Mesendoderm (in vitro differentiated cells): ENCODE measurements at regions not wholly inside any gene's neighbourhood (a gene's known extent, or its start where the extent isn't known, plus 50 kb on each side); places are given as distances from the start of the nearest gene placed in this dataset.
"Not testable (repeated sequence)": the region's sequence is repeated elsewhere in the genome, so short reads cannot be mapped to it uniquely, and the experiment has no call there.

ENCODE experiments used
- DNase-seq: peaks from one replicate; pipeline ENCODE4 v3.0.0; 2013
- H2AK5ac ChIP-seq: 2 replicates; pipeline ENCODE4 v1.6.1; 2013; ENCODE audit warnings: low read length, inconsistent platforms
- H2BK120ac ChIP-seq: 2 replicates; pipeline ENCODE4 v1.6.1; 2013; ENCODE audit warnings: low read depth, mild to moderate bottlenecking, low read length, moderate library complexity, mixed read lengths
- H2BK15ac ChIP-seq: replicated peaks from 2 replicates; pipeline ENCODE4 v1.6.1; 2013; ENCODE audit warnings: low read depth, mild to moderate bottlenecking, moderate library complexity
- H2BK5ac ChIP-seq: 2 replicates; pipeline ENCODE4 v1.6.1; 2013; ENCODE audit warnings: low read length, inconsistent platforms
- H3K18ac ChIP-seq: 2 replicates; pipeline ENCODE4 v1.6.1; 2013; ENCODE audit warnings: mild to moderate bottlenecking, low read length, mixed read lengths
- H3K23ac ChIP-seq: one replicate; pipeline ENCODE4 v1.6.1; 2013; ENCODE audit warnings: low read length
- H3K27ac ChIP-seq: 2 replicates; pipeline ENCODE4 v1.5.1; 2013; ENCODE audit warnings: low read depth, mild to moderate bottlenecking, inconsistent platforms, low read length, moderate library complexity
- H3K27me3 ChIP-seq: 2 replicates; pipeline ENCODE4 v1.6.1; 2013; ENCODE audit warnings: low read length, control low read depth, mild to moderate bottlenecking, inconsistent platforms; ENCODE audit not compliant: insufficient read depth, poor library complexity
- H3K36me3 ChIP-seq: 2 replicates; pipeline ENCODE4 v1.6.1; 2013; ENCODE audit warnings: low read length, inconsistent platforms; ENCODE audit not compliant: control insufficient read depth, insufficient read depth
- H3K4ac ChIP-seq: one replicate; pipeline ENCODE4 v1.6.1; 2013; ENCODE audit warnings: low read depth, mild to moderate bottlenecking, low read length, moderate library complexity
- H3K4me1 ChIP-seq: 2 replicates; pipeline ENCODE4 v1.6.1; 2013; ENCODE audit warnings: low read depth, low read length, inconsistent platforms; ENCODE audit not compliant: control insufficient read depth
- H3K4me2 ChIP-seq: 2 replicates; pipeline ENCODE4 v1.6.1; 2013; ENCODE audit warnings: low read length
- H3K4me3 ChIP-seq: 2 replicates; pipeline ENCODE4 v1.5.1; 2013; ENCODE audit warnings: mild to moderate bottlenecking, low read length
- H3K56ac ChIP-seq: one replicate; pipeline ENCODE4 v1.6.1; 2013; ENCODE audit warnings: low read length
- H3K79me1 ChIP-seq: 2 replicates; pipeline ENCODE4 v1.6.1; 2013; ENCODE audit warnings: low read length, inconsistent platforms
- H3K79me2 ChIP-seq: 2 replicates; pipeline ENCODE4 v1.6.1; 2013; ENCODE audit warnings: mild to moderate bottlenecking, low read length; ENCODE audit not compliant: control insufficient read depth, insufficient read depth
- H3K9ac ChIP-seq: 2 replicates; pipeline ENCODE4 v1.6.1; 2013; ENCODE audit warnings: low read length, inconsistent platforms
- H4K5ac ChIP-seq: one replicate; pipeline ENCODE4 v1.6.1; 2013; ENCODE audit warnings: low read length
- H4K8ac ChIP-seq: one replicate; pipeline ENCODE4 v1.6.1; 2013; ENCODE audit warnings: low read depth, mild to moderate bottlenecking, control low read depth, low read length, moderate library complexity
- WGBS: extraction: QIAGEN DNeasy Blood & Tissue Kit; methylation state at CpG from one replicate; pipeline ENCODE4 v1.1.7; 2013; ENCODE audit warnings: low lambda C conversion rate, missing lambda C conversion rate; ENCODE audit not compliant: insufficient coverage; ENCODE audit errors: extremely low coverage; 5-methylcytosine and 5-hydroxymethylcytosine counted together

DNA sequence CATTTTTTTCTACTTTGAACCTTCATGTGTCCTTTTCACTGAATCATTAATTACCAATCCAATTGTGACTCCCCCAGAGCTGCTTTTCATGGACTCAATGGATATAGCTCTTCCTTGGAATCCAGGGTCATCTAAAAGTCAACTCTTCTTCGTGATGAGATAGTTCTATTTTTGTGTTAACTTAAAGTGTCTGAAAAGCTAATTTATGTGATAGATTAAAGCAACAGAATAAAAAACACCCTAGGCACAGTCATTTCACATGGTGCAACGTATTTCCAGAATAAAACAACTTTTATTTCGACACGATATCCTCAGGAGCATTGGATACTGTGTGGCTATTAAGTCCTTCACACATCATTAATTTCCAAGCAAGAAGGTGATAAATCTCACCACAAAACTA is 250.6 kb upstream of the SPHKAP start:
- H4K5ac ChIP-seq, result no peak overlapping the region
- no peak overlapping the region for H3K27ac ChIP-seq
- no peaks in the 10 kb centered on the region for H3K79me2 ChIP-seq
- no peak for DNase-seq
- no peak overlapping the region for H2BK120ac ChIP-seq
- H3K18ac ChIP-seq, result no peak overlapping the region
- no CpG with 5 or more reads among the region's 4 CpGs for WGBS
- no peak overlapping the region for H3K56ac ChIP-seq
- H3K4me2 ChIP-seq, result no peak overlapping the region
- H2AK5ac ChIP-seq, result no peak overlapping the region
- H3K79me1 ChIP-seq, result no peaks in the 10 kb centered on the region
- H3K4me1 ChIP-seq, result no peaks in the 10 kb centered on the region
- no peak overlapping the region for H2BK5ac ChIP-seq
- no peak overlapping the region for H3K4ac ChIP-seq
- no peaks in the 10 kb centered on the region for H3K36me3 ChIP-seq
- H3K4me3 ChIP-seq, result no peak overlapping the region
- no peak overlapping the region for H4K8ac ChIP-seq
- no peak overlapping the region for H3K9ac ChIP-seq
- H3K27me3 ChIP-seq, result no peaks in the 10 kb centered on the region
- H2BK15ac ChIP-seq, result no peak overlapping the region
- H3K23ac ChIP-seq, result no peak overlapping the region

DNA sequence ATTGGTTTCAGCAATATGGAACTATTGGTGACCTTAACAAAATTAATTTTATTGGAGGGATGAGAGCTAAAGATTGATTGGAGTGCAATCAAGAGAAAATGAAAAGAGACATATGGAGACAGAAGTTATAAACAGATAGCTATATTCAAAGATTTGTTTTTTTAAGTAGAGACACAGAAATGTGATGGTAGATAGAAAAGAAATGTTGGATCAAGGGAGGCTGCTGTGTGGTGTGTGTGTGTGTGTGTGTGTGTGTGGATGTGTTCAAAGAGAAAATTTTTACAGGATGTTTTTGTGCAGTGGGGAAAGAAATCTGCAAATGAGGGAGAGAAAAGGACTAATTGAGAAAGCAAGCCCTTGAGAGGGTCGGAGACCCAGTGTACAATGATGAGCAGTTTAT is 249.5 kb upstream of the SPHKAP start:
- H4K5ac ChIP-seq, result no peak overlapping the region
- no peaks in the 10 kb centered on the region for H3K27me3 ChIP-seq
- no peak overlapping the region for H3K9ac ChIP-seq
- H3K23ac ChIP-seq, result no peak overlapping the region
- H3K4ac ChIP-seq, result no peak overlapping the region
- H4K8ac ChIP-seq, result no peak overlapping the region
- no peak overlapping the region for H3K18ac ChIP-seq
- no peak overlapping the region for H3K4me2 ChIP-seq
- no peak overlapping the region for H3K27ac ChIP-seq
- no CpG with 5 or more reads among the region's 1 CpG for WGBS
- H3K4me1 ChIP-seq, result no peaks in the 10 kb centered on the region
- H3K4me3 ChIP-seq, result no peak overlapping the region
- no peaks in the 10 kb centered on the region for H3K79me2 ChIP-seq
- H3K56ac ChIP-seq, result no peak overlapping the region
- H3K79me1 ChIP-seq, result no peaks in the 10 kb centered on the region
- H2BK5ac ChIP-seq, result no peak overlapping the region
- no peak overlapping the region for H2AK5ac ChIP-seq
- H3K36me3 ChIP-seq, result no peaks in the 10 kb centered on the region
- no peak for DNase-seq
- no peak overlapping the region for H2BK120ac ChIP-seq
- H2BK15ac ChIP-seq, result no peak overlapping the region

DNA sequence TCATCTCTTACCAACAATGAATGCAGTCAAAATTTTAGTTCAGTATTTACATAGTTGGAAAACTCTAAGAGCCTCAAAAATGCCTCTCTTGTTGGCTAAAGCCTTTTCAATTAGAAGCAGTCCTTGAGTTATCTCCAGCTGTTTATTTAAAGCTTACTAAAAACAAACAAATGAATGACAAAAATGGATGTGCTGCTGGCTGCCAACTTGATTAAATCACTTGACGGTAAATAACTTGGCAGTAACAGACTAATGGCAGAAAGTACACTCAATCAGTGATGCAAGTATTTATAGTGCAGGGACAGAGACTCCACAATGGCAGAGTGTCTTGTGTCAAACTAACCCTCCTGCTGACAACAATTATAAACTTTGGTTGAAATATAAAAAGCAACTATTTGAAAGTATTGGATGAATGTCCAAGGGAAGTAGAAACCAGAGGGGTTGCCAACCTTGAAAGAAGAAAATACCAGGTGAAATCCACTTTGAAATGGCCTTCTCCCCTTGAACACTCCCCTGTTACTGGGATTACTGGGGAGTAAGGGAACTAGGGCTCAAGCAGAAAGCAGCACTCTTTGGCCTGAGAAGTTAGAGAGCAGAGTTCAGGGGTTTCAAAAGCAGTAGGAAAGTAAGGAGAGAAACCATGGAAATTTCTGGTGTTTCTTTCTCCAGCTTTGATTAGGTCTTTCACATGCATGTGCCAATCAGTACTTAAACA is 245.2 kb upstream of the SPHKAP start:
- no peak overlapping the region for H3K4ac ChIP-seq
- no peak overlapping the region for H3K56ac ChIP-seq
- no peak overlapping the region for H3K18ac ChIP-seq
- no peak overlapping the region for H3K4me2 ChIP-seq
- H3K4me3 ChIP-seq, result no peak overlapping the region
- no peak overlapping the region for H2AK5ac ChIP-seq
- DNase-seq, result no peak
- H3K79me1 ChIP-seq, result no peaks in the 10 kb centered on the region
- no peaks in the 10 kb centered on the region for H3K27me3 ChIP-seq
- H3K27ac ChIP-seq, result no peak overlapping the region
- H4K5ac ChIP-seq, result no peak overlapping the region
- no CpG with 5 or more reads among the region's 1 CpG for WGBS
- H3K4me1 ChIP-seq, result no peaks in the 10 kb centered on the region
- no peak overlapping the region for H2BK120ac ChIP-seq
- no peaks in the 10 kb centered on the region for H3K79me2 ChIP-seq
- H3K23ac ChIP-seq, result no peak overlapping the region
- no peaks in the 10 kb centered on the region for H3K36me3 ChIP-seq
- H2BK5ac ChIP-seq, result no peak overlapping the region
- H2BK15ac ChIP-seq, result no peak overlapping the region
- H4K8ac ChIP-seq, result no peak overlapping the region
- H3K9ac ChIP-seq, result no peak overlapping the region

DNA sequence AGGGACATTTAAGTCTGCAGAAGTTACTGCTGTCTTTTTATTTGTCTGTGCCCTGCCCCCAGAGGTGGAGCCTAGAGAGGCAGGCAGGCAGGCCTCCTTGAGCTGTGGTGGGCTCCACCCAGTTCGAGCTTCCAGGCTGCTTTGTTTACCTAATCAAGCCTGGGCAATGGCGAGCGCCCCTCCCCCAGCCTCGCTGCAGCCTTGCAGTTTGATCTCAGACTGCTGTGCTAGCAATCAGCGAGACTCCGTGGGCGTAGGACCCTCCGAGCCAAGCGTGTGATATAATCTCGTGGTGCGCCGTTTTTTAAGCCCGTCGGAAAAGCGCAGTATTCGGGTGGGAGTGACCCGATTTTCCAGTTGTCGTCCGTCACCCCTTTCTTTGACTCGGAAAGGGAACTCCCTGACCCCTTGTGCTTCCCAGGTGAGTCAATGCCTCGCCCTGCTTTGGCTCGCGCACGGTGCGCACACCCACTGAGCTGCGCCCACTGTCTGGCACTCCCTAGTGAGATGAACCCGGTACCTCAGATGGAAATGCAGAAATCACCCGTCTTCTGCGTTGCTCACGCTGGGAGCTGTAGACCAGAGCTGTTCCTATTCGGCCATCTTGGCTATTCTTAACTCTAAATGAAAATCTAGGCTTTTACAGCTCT is 244.0 kb upstream of the SPHKAP start:
- not testable (repeated sequence) for H3K4me3 ChIP-seq, H2AK5ac ChIP-seq, H3K27ac ChIP-seq, H4K5ac ChIP-seq, H3K4me1 ChIP-seq, H2BK120ac ChIP-seq, H3K23ac ChIP-seq, H4K8ac ChIP-seq, H2BK15ac ChIP-seq, H3K79me1 ChIP-seq, H3K56ac ChIP-seq, H3K9ac ChIP-seq, H3K27me3 ChIP-seq, H3K4me2 ChIP-seq, H3K36me3 ChIP-seq, H3K4ac ChIP-seq, H3K18ac ChIP-seq, H2BK5ac ChIP-seq, DNase-seq, H3K79me2 ChIP-seq
- WGBS, result no CpG with 5 or more reads among the region's 31 CpGs

DNA sequence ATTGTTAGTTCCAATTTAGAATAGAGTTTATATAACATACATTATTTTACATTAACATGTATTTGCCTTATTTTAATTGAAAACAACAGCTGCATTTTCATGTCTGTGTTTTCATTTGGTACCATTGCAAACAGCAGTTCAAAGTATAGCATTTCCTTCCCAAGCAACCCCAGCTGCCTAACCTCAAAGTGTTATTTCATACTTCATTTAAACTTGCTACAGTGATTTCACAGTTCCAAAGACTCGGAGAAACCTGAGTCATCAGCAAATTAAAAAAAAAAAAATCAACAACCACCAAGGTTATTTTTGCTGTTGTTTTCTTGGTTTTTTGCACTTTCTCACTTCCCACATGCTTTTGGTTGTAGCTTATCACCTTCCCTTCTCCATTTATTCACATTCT is 236.5 kb upstream of the SPHKAP start:
- Histone ChIP-seq H3K79me1 (no peaks in the 10 kb centered on the region), H3K9ac (no peak overlapping the region), H3K4ac (no peak overlapping the region), H3K4me1 (no peaks in the 10 kb centered on the region), H3K79me2 (no peaks in the 10 kb centered on the region), H3K18ac (no peak overlapping the region), H4K5ac (no peak overlapping the region), H3K27me3 (no peaks in the 10 kb centered on the region), H3K4me3 (no peak overlapping the region), H2AK5ac (no peak overlapping the region), H3K27ac (no peak overlapping the region), H3K56ac (no peak overlapping the region), H2BK120ac (no peak overlapping the region), H2BK15ac (no peak overlapping the region), H3K23ac (no peak overlapping the region), H3K4me2 (no peak overlapping the region), H4K8ac (no peak overlapping the region), H3K36me3 (no peaks in the 10 kb centered on the region), H2BK5ac (no peak overlapping the region)
- DNase-seq, result no peak
- WGBS, result no CpG with 5 or more reads among the region's 1 CpG

DNA sequence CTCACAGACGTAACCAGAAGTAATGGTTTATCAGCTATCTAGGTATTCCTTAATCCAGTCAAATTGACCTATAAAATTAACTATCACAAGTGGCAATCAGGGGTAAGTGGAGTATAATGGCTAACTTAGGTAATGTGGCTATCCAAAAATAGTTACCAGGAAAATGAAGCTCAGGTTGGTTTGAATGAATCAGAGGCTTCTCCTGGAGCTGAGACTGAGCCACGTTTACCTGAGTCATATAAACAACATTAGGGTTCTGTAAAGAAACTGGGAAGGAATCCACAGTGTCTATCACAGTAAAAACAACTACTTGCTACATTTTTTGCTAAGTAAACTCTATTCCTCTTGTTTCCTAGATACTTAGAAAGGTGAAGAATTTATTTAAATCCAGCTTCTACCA is 236.0 kb upstream of the SPHKAP start:
- H3K27ac ChIP-seq, result no peak overlapping the region
- no peak overlapping the region for H2BK5ac ChIP-seq
- H3K4ac ChIP-seq, result no peak overlapping the region
- no peaks in the 10 kb centered on the region for H3K27me3 ChIP-seq
- H3K36me3 ChIP-seq, result no peaks in the 10 kb centered on the region
- no peak overlapping the region for H3K9ac ChIP-seq
- no peak overlapping the region for H2AK5ac ChIP-seq
- no peak overlapping the region for H3K4me2 ChIP-seq
- no peak overlapping the region for H3K56ac ChIP-seq
- no peak overlapping the region for H4K8ac ChIP-seq
- H3K79me1 ChIP-seq, result no peaks in the 10 kb centered on the region
- no peaks in the 10 kb centered on the region for H3K79me2 ChIP-seq
- no peak overlapping the region for H3K18ac ChIP-seq
- no CpG with 5 or more reads among the region's 2 CpGs for WGBS
- H2BK120ac ChIP-seq, result no peak overlapping the region
- no peak overlapping the region for H3K4me3 ChIP-seq
- no peak overlapping the region for H2BK15ac ChIP-seq
- no peak overlapping the region for H4K5ac ChIP-seq
- H3K4me1 ChIP-seq, result no peaks in the 10 kb centered on the region
- no peak overlapping the region for H3K23ac ChIP-seq
- DNase-seq, result no peak
